PC-9 (cell line): ENCODE measurements at regions not wholly inside any gene's neighbourhood (a gene's known extent, or its start where the extent isn't known, plus 50 kb on each side); places are given as distances from the start of the nearest gene placed in this dataset.

ENCODE experiments used
- EZH2 ChIP-seq: fragments of 200-600 bp; sonication (generic); IDR thresholded peaks from 2 replicates; pipeline ENCODE4 v1.8.0; 2017; ENCODE audit warnings: antibody characterized with exemption, low read depth
- TF ChIP-seq, protein P1 (sequence below): fragments of 200-600 bp; sonication (generic); conservative IDR thresholded peaks from 2 replicates; pipeline ENCODE4 v1.6.1; 2017; ENCODE audit warnings: mixed run types, antibody characterized with exemption, mild to moderate bottlenecking, moderate library complexity

DNA sequence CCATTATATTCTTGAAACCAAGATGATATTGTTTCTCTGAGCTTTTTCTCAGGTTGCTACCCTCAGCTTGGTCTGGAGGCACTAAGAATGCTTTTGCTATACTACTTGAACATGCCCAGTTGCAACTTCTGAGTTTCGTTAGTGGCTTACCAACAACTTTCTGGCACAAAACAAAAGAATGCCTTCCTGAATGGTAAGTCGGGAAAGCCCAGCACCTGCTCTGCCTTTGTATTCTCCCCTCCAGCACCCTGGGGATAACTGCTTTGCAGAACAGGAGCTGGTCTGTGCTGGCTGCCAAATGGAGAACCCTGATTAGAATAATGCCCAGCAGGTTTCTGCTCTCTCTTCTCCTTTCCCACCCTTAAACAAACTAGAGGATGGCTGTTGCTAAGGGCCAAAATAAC lies 149.3 kb downstream of the TGFB2 start:
- no peak for TF ChIP-seq EZH2
- TF ChIP-seq, protein P1, sequence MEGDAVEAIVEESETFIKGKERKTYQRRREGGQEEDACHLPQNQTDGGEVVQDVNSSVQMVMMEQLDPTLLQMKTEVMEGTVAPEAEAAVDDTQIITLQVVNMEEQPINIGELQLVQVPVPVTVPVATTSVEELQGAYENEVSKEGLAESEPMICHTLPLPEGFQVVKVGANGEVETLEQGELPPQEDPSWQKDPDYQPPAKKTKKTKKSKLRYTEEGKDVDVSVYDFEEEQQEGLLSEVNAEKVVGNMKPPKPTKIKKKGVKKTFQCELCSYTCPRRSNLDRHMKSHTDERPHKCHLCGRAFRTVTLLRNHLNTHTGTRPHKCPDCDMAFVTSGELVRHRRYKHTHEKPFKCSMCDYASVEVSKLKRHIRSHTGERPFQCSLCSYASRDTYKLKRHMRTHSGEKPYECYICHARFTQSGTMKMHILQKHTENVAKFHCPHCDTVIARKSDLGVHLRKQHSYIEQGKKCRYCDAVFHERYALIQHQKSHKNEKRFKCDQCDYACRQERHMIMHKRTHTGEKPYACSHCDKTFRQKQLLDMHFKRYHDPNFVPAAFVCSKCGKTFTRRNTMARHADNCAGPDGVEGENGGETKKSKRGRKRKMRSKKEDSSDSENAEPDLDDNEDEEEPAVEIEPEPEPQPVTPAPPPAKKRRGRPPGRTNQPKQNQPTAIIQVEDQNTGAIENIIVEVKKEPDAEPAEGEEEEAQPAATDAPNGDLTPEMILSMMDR, result no peak
